Activated CD8-positive, alpha-beta memory T cell treated with anti-CD3 and anti-CD28 coated beads for 24 hours (primary cell): ENCODE measurements at regions not wholly inside any gene's neighbourhood (a gene's known extent, or its start where the extent isn't known, plus 50 kb on each side); places are given as distances from the start of the nearest gene placed in this dataset.
"Not testable (repeated sequence)": the region's sequence is repeated elsewhere in the genome, so short reads cannot be mapped to it uniquely, and the experiment has no call there.

ENCODE experiments used
- DNase-seq: peaks from one replicate; pipeline ENCODE4 v3.0.0-alpha.2; 2020

DNA sequence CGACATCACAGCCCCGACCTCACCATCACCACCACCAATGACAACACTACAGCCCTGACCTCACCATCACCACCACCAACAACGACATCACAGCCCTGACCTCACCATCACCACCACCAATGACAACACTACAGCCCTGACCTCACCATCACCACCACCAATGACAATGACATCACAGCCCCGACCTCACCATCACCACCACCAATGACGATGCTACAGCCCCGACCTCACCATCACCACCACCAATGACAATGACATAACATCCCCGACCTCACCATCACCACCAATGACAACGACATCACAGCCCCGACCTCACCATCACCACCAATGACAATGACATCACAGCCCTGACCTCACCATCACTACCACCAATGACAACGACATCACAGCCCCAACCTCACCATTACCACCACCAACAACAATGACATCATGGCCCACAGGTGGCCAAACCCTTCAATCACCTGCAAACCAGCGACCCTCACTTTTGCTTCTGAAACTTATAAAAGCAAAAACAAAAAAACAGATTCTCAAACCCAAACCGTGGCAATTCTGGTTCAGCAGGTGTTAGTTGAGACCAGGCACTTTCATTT is 70.7 kb upstream of the TMEM18 start:
- no peak for DNase-seq

DNA sequence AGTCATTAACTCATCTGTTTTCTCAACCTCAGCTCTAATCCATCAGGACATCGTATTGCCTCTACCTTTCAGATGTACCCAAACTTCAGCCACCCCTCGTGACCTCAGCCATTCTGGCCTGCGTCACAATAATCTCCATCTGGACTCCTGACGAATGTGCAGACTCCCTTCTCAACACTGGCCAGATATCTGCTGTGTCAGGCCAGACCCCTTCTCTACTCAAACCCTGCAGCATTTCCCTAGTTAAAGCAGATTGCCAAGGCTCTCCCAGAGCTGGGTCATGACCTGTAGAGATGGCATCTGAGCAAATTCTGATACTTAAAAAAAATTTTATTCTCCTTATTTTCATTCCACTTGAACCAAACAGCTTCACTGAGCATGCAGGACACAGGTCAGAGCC is 69.5 kb upstream of the TMEM18 start:
- no peak for DNase-seq

DNA sequence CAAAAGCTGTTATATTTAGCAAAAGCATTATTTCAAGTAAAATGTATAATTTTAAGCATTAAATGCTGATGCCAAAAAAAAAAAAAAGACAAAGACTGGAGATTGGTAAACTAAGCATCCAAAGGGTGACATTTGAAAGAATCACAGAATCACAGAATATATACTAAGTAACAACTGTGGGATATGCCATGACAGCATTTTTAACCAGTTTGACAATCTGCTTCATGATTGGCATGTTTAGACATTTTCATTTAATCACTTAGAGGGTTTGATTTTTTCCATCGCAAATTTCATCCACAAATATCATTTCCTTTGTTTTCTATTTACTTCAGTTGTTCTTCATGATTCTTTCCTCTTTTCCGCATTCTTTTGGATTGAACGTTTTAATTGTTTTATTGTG is 66.9 kb upstream of the TMEM18 start:
- DNase-seq, result no peak

DNA sequence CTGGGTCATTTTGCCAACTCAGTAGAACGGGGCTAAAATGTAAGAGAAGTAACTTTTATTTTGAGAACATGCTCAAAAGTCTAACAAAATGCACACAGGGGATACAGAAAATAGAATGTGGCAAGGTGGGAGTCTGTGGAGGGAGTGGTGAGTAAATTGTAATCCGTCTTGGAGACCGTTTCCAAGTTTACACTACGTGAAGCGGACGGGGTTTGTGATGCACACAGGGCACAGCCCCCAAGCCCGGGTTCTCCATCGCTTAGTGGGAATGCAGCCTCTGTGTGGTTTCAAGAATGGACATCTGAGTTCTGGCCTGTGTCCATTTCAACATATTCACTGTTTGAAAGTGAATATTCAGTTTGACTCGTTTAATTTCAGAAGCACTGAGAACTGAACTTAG is 65.0 kb upstream of the TMEM18 start:
- DNase-seq, result no peak

DNA sequence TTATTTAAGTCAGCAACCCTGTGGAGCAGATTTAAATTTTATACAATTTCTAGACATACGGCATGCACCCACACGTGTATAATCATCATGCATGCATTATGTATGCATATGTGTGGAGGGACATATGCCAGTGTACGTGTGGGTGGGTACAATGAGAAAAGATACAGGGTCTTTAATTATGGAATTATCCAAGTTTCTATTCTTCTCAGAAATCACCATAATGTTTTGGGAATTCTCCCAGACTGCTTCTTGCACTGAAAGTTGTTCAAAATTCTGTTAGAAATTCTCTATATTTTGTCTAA is 63.9 kb upstream of the TMEM18 start:
- no peak for DNase-seq

DNA sequence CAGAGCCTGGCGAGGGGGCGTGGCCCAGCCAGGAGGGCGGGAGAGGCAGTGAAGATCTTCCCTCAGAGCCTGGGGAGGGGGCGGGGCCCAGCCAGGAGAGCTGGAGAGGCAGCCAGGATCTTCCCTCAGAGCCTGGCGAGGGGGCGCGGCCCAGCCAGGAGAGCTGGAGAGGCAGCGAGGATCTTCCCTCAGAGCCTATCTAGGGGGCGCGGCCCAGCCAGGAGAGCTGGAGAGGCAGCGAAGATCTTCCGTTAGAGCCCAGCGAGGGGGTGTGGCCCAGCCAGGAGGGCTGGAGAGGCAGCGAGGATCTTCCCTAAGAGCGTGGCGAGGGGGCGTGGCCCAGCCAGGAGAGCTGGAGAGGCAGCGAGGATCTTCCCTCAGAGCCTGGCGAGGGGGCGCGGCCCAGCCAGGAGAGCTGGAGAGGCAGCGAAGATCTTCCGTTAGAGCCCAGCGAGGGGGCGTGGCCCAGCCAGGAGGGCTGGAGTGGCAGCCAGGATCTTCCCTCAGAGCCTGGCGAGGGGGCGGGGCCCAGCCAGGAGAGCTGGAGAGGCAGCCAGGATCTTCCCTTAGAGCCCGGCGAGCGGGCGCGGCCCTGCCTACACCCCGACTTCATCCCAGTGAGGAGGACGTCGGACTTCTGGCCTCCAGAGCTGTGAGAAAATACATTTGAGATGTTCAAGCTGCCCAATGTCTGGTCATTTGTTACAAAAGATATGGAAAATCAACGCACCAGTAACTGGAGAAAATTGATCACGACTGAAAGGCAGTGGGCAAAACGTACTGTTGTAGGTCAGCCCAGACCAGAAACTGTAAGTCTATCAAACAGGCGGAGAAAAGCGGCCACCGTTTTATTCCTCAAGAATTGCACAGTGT is 63.4 kb upstream of the TMEM18 start:
- DNase-seq, result peak; percentile 77

DNA sequence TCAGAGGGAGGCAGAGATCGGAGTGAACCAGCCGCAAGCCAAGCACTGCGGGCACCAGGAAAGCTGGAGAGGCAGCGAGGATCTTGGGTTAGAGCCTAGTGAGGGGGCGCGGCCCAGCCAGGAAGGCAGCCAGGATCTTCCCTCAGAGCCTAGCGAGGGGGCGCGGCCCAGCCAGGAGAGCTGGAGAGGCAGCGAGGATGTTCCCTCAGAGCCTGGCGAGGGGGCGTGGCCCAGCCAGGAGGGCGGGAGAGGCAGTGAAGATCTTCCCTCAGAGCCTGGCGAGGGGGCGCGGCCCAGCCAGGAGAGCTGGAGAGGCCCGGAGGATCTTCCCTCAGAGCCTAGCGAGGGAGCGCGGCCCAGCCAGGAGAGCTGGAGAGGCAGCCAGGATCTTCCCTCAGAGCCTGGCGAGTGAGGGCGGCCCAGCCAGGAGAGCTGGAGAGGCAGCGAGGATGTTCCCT is 62.7 kb upstream of the TMEM18 start:
- not testable (repeated sequence) for DNase-seq

DNA sequence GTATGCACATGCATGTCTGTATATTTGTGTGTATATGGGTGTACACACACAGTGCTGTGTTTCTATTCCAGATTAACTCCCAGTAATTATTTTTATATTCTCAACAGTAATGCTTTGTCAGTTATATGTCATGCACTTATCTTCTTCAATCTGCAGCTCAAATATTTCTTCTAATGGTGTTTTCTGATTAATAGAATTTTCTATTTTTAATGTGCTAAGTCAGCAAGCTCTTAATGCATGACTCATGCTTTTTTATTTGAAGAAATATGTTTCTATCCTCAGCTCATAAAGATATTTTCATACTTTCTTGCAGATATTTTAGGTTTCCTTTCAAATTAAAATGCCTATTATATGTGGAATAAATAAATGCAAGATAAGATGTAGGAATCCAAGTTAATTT is 59.7 kb upstream of the TMEM18 start:
- no peak for DNase-seq

DNA sequence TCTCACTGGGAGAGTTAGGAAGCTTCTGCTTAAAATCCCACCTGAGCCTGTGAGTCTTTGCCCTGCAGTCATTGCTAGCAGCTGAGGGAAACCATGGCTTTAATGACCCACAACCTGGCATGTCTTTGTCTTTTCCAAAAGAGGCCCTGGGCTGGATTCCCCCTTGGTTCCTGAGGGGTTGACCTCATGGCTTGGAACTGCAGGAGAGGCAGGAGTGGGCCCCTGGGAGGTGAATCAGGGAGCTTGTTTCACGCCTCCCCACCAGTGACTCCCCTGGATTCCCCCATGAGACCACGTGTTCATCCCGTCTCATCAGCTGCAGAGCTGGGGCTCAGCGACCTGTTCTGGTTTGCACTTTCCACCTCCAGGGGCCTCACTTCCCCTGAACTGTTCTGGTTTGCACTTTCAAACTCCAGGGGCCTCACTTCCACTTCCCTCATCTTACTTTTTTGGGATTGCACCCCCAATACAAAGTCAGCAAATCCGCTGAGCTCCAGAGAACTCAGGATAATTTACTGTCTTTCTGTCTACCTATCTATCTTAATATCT is 58.5 kb upstream of the TMEM18 start:
- no peak for DNase-seq

DNA sequence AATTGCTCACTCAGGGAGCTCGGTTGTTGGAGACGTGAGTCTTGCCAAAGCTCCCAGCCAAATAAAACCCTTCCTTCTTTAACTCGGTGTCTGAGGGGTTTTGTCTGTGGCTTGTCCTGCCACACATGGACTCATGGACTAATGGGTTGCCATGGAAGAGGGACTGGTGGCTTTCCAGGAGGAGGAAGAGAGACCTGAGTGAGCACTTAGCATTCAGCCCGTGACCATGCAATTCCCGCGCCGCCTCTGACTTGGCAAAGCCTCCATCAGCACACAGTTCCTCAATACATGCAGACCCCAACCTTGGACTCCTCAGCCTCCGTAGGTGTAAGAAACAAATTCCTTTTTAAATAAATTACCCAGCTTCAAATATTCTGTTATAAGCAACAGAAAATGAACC is 57.3 kb upstream of the TMEM18 start:
- DNase-seq, result no peak

DNA sequence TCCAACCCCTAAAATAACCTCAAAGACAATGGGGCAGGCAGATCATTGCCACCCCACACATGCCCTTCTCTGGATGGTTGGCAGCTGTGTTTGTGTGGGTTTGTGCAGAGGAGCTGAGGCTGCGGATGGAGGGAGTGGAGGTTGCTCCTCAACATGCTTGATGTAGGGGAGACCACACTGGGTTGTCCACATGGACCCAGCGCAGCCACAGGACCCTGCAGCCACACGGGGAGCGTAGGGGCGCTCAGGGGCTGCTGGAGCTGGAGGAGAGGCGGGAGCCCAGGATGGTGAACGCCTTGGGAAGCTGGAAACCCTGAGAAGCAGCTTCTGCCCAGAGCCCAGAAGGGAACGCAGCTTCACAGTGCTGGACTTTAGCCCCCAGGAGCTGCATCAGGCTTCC is 56.3 kb upstream of the TMEM18 start:
- DNase-seq, result no peak

DNA sequence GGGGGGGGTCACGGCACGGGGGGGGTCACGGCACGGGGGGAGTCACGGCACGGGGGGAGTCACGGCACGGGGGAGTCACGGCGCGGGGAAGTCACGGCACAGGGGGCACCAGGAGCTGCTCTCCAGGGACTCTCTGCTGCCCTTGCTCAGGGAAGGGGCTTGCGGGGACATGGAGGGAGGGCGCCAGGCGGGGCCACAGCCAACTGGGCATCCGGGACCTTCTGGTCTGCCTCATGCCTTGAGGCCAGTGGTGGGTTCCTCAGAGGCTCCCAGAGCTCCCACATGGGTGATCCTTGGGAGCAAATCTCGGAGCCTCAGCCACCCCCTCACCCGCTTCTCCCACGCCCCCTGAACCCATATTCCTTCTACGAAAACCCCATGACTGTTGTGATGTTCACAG is 55.8 kb upstream of the TMEM18 start:
- no peak for DNase-seq

DNA sequence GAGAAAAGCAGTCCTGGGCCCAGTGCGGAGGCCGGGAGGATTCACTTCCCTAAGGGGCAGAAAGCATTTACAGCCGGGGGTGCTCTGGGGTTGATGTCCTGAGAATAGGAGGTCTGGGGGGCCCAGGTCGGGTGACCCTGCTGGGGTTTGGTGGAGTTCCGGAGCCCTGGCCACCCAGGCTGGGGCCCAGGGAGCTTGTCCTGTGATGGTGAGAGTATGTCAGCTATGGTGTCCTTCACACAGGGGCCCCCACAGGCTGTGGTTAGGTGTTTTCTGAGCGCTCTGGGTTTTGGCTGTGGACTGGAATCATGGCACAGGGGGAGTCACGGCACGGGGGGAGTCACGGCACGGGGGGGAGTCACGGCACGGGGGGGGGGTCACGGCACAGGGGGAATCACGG is 54.5 kb upstream of the TMEM18 start:
- no peak for DNase-seq

DNA sequence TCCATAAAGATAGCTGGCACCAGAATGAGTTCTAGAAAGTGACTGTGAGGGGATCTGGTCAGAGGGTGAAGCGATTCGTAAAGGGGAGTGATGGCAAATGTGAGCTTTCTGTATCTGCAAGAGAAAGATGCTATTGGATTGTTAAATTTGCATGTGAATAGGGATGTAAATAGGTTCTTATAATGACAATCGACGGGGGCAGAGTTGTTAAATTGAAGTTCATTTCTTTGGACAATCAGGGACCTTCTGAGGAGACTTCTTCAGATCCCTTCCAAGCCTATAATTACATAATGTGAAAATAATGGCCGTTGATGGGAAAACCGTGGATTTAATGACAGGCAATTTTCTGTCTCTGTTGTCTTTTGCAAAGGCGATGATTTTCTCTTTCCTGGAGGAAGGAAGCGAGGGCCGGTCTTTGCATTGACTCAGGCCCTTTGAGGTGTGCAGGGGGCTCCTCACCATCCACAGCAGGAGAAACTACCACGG is 52.2 kb upstream of the TMEM18 start:
- no peak for DNase-seq

DNA sequence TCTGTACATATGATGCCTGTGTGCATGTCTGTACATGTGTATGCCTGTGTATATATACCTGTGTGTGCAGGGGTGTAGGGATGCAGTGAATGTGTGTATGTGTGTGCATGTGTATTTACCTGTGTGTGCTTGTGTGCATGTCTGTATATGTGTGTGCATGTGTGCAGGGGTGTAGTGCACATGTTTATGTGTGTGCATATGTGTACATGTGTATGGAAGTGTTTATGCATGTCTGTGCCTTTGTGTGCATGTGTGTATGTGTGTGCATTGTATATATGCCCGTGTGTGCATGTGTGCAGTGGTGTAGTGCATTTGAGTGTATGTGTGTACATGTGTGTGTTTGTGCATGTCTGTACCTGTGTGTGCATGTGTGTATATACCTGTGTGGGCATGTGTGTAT is 51.0 kb upstream of the TMEM18 start:
- DNase-seq, result no peak

DNA sequence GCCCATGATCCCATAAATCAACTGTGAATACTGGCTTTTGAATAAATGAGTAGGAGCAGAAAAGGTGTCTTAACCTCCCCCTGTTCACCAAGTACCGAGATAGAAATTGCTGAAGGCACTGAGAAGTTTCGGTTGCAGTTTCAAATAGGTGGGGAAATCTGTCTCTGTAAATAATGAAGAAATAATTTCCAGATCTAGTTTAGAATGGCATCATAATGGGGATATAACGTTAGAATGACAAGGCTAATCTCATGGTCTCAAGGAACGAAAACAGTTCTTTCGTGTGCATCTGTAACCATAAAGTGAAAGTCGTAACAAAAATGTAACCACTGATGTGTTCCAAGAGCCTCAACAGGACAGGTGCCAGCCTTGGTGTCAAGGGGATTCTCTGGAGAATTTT is 49.9 kb upstream of the TMEM18 start:
- no peak for DNase-seq
